Keratinocyte (primary cell): ENCODE measurements at regions not wholly inside any gene's neighbourhood (a gene's known extent, or its start where the extent isn't known, plus 50 kb on each side); places are given as distances from the start of the nearest gene placed in this dataset.

Source experiments
- DNase-seq: peaks from one replicate; pipeline ENCODE4 v3.0.0-alpha.2; 2011; ENCODE audit warnings: low read depth, missing footprints, low spot score
- FAIRE-seq: peaks from 2 replicates; lab custom pipeline; 2011; peaks lifted over from hg19 to GRCh38; lab: Jason Lieb, UNC
- H2AFZ ChIP-seq: 2 replicates; pipeline ENCODE4 v1.6.0; 2012; ENCODE audit warnings: low read length, control low read depth, inconsistent platforms; ENCODE audit not compliant: control insufficient read depth
- H3K27ac ChIP-seq: 2 replicates; pipeline ENCODE4 v1.5.1; 2011; ENCODE audit warnings: low read length; ENCODE audit not compliant: control insufficient read depth, insufficient read depth
- H3K27me3 ChIP-seq: 3 replicates; pipeline ENCODE4 v1.6.0; 2011; ENCODE audit warnings: low read length; ENCODE audit not compliant: control insufficient read depth, insufficient read depth; ENCODE audit errors: extremely low read depth
- H3K36me3 ChIP-seq, 2 experiments: 2 replicates in 1 of 2; 3 replicates in 1 of 2; pipeline ENCODE4 v1.5.1; 2011; ENCODE audit warnings: low read length in 2 of 2, mild to moderate bottlenecking in 1 of 2; ENCODE audit not compliant: control insufficient read depth in 2 of 2, insufficient read depth in 2 of 2; ENCODE audit errors: extremely low read depth in 1 of 2
- H3K4me1 ChIP-seq: 3 replicates; pipeline ENCODE4 v1.5.1; 2011; ENCODE audit warnings: low read length; ENCODE audit not compliant: control insufficient read depth, insufficient read depth; ENCODE audit errors: extremely low read depth
- H3K4me2 ChIP-seq: 3 replicates; pipeline ENCODE4 v1.6.0; 2011; ENCODE audit warnings: low read depth, low read length; ENCODE audit not compliant: control insufficient read depth, insufficient read depth; ENCODE audit errors: extremely low read depth
- H3K4me3 ChIP-seq, 3 experiments: fragments of 200-600 bp in 1 of 3; sonication (generic) in 1 of 3; 2 replicates in 2 of 3; 3 replicates in 1 of 3; pipeline ENCODE4 v1.5.1; 2011 to 2016; ENCODE audit warnings: low read length in 3 of 3, mild to moderate bottlenecking in 3 of 3, control low read depth in 2 of 3, inconsistent platforms in 1 of 3, low read depth in 1 of 3, mixed read lengths in 1 of 3, mixed run types in 1 of 3, moderate library complexity in 1 of 3; ENCODE audit not compliant: control insufficient read depth in 2 of 3, insufficient read depth in 2 of 3; ENCODE audit errors: extremely low read depth in 1 of 3
- H3K79me2 ChIP-seq: 2 replicates; pipeline ENCODE4 v1.6.0; 2012; ENCODE audit warnings: low read length; ENCODE audit not compliant: control insufficient read depth, insufficient read depth
- H3K9ac ChIP-seq: 3 replicates; pipeline ENCODE4 v1.6.0; 2011; ENCODE audit warnings: low read length; ENCODE audit not compliant: control insufficient read depth, insufficient read depth; ENCODE audit errors: extremely low read depth
- H3K9me1 ChIP-seq: 3 replicates; pipeline ENCODE4 v1.6.0; 2011; ENCODE audit warnings: low read length; ENCODE audit not compliant: control insufficient read depth, insufficient read depth; ENCODE audit errors: extremely low read depth
- H3K9me3 ChIP-seq: 2 replicates; pipeline ENCODE4 v1.5.1; 2012; ENCODE audit warnings: low read depth, low read length; ENCODE audit not compliant: control insufficient read depth
- H4K20me1 ChIP-seq: 3 replicates; pipeline ENCODE4 v1.6.0; 2011; ENCODE audit warnings: low read length; ENCODE audit not compliant: control insufficient read depth, insufficient read depth; ENCODE audit errors: extremely low read depth
- CTCF ChIP-seq, 3 experiments: IDR thresholded peaks in 1 of 3; conservative IDR thresholded peaks in 1 of 3; optimal IDR thresholded peaks in 1 of 3; 2 replicates in 2 of 3; 3 replicates in 1 of 3; pipeline versions ENCODE3 to v1.5.1; 2011; ENCODE audit warnings: low read length in 3 of 3, mild to moderate bottlenecking in 3 of 3, moderate library complexity in 2 of 3, control low read depth in 1 of 3, inconsistent platforms in 1 of 3; ENCODE audit not compliant: insufficient read depth in 2 of 3; ENCODE audit errors: extremely low read depth in 1 of 3
- EZH2 ChIP-seq: IDR thresholded peaks from one replicate; pipeline ENCODE4 v1.6.1; 2012; ENCODE audit warnings: inconsistent platforms, mild to moderate bottlenecking, low read length, moderate library complexity
- dilution Hi-C: fragments of 300-500 bp; cut with MboI; formaldehyde crosslinking; loops from one replicate; pipeline ENCODE4 v1.7.0; 2020; ENCODE audit warnings: low sequenced_read_pairs; ENCODE audit not compliant: extremely low pct_ligation_motif_present

GRCh38 chr2:181788897-181789555 lies 102.5 kb upstream of the ITPRID2 start:
- Histone ChIP-seq H3K36me3 (no peaks in the 10 kb centered on the region), H3K4me2 (no peak overlapping the region), H3K9ac (no peak overlapping the region), H3K27me3 (no peaks in the 10 kb centered on the region), H3K9me1 (no peaks in the 10 kb centered on the region), H3K27ac (peak overlapping the region; percentile 94), H3K4me1 (peaks cover 76% of the 10 kb centered on the region), H4K20me1 (no peaks in the 10 kb centered on the region), H3K4me3 (no peak overlapping the region), H3K79me2 (no peaks in the 10 kb centered on the region), H3K9me3 (peaks cover 2% of the 10 kb centered on the region), H2AFZ (no peak overlapping the region)
- TF ChIP-seq EZH2 (no peak), CTCF (optimal IDR thresholded peaks at IDR 0.05 in 1 of 3, IDR thresholded peaks at IDR 0.05 in 1 of 3, conservative IDR thresholded peaks at IDR 0.05 in 1 of 3; ENCODE audit: extremely low read depth in 1 of 3, insufficient read depth in 2 of 3, low read length in 3 of 3) (no peak)
- FAIRE-seq (peak; percentile 71), DNase-seq (no peak)
- dilution Hi-C loops: no loop called here

GRCh38 chr2:181789827-181790448 lies 101.6 kb upstream of the ITPRID2 start:
- H4K20me1 ChIP-seq: no peaks in the 10 kb centered on the region
- no peak for DNase-seq
- H3K4me2 ChIP-seq: peak overlapping the region; percentile 58
- dilution Hi-C loops: no loop called here
- H3K36me3 ChIP-seq: no peaks in the 10 kb centered on the region
- H3K9me3 ChIP-seq: peaks cover 2% of the 10 kb centered on the region
- no peak overlapping the region for H3K4me3 ChIP-seq
- H3K4me1 ChIP-seq: peaks cover 69% of the 10 kb centered on the region
- no peaks in the 10 kb centered on the region for H3K27me3 ChIP-seq
- H3K27ac ChIP-seq: peak overlapping the region; percentile 94
- H3K9me1 ChIP-seq: no peaks in the 10 kb centered on the region
- TF ChIP-seq EZH2 (no peak), CTCF (optimal IDR thresholded peaks at IDR 0.05 in 1 of 3, IDR thresholded peaks at IDR 0.05 in 1 of 3, conservative IDR thresholded peaks at IDR 0.05 in 1 of 3; ENCODE audit: extremely low read depth in 1 of 3, insufficient read depth in 2 of 3, low read length in 3 of 3) (no peak)
- H3K9ac ChIP-seq: peak overlapping the region; percentile 83
- no peaks in the 10 kb centered on the region for H3K79me2 ChIP-seq
- FAIRE-seq: peak; percentile 53
- H2AFZ ChIP-seq: peak overlapping the region; percentile 70
